CD4-positive, alpha-beta T cell treated with Interferon alpha-2 for 1 hour (primary cell): ENCODE measurements at regions not wholly inside any gene's neighbourhood (a gene's known extent, or its start where the extent isn't known, plus 50 kb on each side); places are given as distances from the start of the nearest gene placed in this dataset.
"Not testable (repeated sequence)": the region's sequence is repeated elsewhere in the genome, so short reads cannot be mapped to it uniquely, and the experiment has no call there.

Source experiments
- DNase-seq, 2 donors: peaks; one replicate each; pipeline ENCODE4 v3.0.0-alpha.2; 2020 to 2022

DNA sequence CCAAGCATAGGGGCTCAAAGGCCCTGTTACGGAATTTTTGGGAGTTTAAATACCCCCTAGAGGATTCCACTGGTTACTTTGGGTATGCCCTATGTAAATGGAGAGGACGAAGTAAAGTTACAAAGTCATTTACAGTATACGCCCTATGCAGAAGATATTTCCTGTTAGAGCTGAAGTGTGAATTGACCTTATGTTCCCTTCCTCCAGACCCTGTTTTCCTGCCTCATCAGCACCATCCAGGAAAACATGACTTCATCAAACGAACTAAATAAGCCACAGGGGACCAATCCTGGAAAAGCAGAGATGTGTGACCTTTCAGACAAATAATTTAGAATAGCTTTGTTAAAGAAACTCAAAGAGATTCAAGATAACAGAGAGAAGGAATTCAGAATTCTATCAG lies 177.4 kb downstream of the SQOR start:
- DNase-seq, result no peak

DNA sequence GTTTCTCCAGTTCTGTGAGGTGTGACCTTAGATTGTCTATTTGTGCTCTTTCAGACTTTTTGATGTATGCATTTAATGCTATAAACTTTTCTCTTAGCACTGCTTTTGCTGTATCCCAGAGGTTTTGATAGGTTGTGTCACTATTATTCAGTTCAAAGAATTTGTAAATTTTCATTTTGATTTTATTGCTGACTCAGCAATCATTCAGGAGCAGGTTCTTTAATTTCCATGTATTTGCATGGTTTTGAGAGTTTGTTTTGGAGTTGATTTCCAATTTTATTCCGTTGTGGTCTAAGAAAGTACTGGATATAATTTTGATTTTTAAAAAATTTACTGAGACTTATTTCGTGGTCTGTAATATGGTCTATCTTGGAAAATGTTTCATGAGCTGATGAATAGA lies 182.7 kb downstream of the SQOR start:
- DNase-seq, result not testable (repeated sequence)

DNA sequence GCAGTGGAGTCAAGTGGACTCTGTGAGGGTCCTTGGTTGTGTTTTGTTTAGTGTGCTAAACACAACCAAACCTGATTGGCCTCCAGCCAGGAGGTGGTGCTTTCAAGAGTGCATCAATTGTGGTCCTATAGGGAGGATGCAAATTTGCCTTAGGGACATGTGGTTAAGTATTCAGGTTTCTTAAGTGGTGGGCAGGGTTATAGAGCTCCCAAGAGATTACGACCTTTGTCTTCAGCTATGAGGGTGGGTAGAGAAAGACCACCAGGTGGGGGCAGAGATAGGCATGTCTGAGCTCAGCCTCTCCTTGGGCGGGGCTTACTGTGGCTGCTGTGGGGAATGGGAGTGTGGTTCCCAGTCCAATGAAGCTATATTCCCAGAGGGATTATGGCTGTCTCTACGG lies 186.6 kb downstream of the SQOR start:
- no peak for DNase-seq

DNA sequence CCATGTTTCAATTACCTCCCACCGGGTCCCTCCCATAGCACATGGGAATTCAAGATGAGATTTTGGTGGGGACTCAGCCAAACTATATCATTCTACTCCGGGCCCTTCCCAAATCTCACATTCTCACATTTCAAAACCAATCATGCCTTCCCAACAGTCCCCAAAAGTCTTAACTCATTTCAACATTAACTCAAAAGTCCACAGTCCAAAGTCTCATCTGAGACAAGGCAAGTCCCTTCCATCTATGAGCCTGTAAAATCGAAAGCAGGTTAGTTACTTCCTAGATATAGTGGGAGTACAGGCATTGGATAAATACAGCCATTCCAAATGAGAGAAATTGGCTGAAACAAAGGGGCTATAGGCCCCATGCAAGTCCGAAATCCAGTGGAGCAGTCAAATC lies 188.1 kb downstream of the SQOR start:
- not testable (repeated sequence) for DNase-seq

DNA sequence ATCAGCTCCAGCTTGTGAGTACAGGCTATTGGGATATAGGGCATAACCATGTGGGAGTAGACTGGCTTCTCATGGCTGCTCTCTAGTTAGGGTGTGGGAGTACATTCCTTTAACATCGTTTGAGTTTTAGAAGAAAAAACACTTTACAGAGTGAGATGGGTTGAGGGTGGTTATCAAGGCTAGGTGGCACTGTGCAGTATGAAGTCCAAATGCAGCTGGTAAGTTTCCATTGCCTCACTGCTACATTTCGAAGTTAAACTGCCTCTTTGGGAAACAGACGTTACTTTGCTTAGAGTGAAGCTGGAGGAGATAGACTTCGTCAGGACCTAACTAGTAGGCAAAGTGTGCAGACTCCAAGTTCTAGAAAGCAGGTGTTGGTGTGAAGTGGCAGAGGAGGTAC lies 192.4 kb downstream of the SQOR start:
- DNase-seq, result no peak

DNA sequence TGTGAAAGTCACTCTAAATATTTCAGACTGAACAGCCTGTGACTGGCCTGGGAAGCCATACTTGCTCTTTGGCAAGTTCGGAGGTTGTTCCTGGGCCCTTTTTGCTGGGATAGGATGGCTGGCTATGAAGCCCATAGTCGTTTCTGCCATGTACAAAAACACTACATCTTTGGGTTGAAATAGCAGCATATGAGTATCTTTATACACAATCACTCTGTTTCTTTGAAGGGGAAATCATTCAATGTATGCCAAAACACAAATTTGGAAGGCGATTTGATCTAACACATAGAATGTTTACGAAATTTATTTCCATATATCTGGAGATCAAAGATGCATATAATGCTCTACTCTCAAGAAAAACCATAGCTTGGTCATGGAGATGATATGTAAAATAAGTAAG lies 192.9 kb downstream of the SQOR start:
- no peak for DNase-seq

DNA sequence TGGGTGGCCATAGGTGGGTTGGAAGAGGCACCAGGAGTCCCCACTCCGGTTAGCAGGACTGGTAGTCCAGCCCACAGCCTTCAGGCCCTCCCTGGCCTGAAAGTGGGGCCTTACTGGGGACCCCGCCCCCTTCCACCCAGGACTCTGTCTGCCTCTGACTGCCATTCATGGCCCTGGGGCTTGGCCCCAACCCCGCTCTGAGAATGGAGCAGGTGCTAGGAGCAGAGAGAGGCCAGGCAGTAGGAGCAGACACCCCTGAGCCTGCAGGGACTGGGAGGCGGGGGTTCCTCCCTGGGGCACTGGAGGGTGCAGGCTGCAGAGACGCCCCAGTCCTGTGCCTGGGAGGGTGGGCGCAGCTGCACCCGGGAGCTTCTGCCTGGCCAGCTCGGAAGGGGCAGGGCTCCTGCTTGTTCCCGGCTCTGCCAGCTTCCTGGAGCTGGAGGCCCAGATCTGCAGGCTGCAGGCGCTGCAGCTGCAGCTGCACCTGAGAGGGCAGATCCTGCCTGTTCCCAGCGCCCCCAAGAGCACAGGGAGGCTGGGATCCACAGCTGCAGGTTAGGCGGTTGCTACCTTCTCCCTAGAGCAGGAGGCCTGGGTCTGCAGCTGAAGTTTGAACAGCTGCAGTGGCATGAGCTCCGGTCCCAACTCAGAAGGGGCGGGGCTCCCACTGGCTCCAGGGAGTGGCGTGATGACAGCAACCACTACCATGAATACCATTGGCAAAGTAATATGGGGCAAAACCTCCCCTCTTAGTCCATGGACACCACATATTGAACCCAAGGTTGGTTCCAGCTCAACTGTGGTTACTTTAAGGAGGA lies 194.7 kb downstream of the SQOR start:
- no peak for DNase-seq

DNA sequence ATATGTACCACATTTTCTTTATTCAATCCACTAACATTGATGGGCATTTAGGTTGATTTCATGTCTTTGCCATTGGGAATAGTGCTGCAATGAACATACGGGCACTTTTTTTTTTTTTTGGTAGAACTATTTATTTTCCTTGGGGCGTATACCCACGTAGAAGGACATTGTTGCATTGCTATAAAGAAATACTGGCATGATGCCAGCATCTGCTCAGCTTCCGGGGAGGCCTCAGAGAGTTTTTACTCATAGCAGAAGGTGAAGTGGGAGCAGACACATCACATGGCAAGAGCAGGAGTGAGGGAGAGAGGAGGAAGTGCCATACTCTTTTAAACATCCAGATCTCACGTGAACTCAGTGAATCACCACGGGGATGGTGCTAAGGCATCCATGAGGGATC lies 197.0 kb downstream of the SQOR start:
- no peak for DNase-seq

DNA sequence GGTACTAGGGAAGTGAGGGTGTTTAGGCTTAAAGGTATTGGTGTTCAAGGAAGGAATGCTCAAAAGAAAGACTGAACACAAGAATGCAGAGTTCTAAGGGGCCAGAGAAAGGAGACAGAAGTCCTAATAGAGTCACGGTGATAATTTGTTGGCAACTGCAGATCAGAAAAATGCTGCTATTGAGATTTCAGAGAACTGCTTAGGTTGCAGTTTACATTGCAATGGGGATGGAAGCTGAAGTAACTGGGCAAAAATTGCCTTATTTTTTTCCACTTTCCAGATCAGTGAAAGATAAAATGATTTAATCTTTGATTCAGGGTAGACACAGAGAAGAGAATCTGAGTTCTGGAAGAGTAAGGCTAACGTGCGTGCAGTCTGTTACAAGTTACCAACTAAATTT lies 199.8 kb downstream of the SQOR start:
- DNase-seq, result no peak

DNA sequence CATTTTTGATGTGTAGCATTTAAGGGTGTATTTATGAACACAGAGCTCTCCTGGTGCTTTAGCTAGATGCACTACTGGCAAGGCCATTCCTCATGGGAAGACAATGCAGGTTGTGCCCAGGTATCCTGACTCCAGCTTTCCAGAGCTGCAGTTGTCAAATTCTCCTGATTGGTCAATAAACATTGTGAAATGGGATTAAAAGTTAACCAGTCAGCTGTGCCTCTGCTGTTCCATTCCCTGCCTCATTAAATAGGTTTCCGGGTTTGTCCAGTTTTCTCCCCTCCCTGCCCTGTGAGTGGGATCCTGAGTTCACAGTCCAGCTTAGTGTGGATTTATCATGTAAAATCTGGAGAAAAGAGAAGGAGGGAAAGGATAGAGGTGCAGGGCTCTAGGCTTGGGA lies 207.3 kb downstream of the SQOR start:
- DNase-seq, result no peak

DNA sequence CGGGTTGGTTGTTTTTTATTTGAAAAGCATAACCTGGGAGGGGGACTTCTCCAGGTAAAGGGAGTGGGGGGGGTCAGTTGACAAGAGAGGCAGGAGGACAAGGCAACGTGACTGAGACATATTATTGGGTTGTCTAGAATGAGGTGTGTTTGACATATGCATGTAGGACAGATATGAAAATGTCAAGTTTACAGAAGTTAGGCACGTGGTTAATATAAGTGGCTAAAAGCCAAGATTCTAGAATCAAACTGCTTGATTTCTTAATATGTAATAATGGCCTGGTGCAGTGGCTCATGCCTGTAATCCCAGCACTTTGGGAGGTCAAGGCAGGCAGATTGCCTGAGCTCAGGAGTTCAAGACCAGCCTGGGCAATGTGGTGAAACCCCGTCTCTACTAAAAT lies 212.8 kb downstream of the SQOR start:
- DNase-seq, result no peak

DNA sequence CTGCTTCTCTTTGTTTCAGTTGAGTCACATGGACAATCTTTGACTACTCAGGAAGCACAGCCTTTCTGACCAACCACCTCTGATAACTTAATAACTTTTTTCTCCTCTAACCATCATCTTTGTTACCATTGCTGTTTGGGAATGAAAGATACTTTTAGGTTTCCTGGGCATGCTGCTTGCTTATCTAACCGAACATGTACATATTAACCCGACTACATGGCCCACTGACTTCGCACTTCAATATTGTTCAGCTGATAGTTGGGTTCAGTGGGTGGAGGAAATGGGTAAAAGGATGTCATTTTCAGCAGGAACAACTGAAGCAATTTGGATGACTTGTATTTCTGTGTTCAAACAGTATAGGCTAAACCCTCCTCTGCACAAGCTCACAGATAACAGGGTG lies 214.3 kb downstream of the SQOR start:
- no peak for DNase-seq

DNA sequence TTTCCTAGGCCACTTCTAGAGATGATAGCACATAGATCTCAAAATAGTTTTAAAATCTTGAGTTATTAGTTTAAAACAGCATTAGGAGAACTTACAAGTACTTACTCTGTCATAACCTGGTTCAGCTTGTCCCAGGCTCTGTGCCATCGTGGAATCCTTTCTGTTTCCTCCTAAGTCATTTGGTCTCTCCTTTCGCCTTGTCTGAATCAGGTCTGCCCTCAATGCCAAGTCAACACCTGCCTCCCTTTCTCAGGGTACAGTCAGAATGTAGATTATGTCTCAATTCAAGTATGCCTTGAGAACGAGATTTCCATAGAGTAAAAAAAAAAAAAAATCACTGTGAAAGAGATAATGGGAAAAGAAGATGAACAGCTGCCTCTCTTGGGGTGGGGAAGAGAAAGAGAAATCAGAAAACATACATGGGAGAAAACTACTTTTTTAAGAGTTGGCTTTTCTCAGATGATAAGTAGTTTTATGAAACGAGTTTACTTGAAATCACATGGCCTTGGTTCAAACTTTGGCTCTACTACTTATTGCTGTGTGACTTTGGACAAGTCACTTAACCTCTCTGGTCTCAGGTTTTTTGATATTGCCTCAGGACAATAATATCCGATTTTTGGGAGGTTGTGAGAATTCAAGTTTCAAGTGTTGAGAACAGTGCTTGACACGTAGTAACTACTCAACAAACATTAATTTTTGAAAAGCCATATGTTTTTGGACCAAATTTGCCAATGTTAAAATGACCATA lies 219.8 kb downstream of the SQOR start:
- DNase-seq, result no peak

DNA sequence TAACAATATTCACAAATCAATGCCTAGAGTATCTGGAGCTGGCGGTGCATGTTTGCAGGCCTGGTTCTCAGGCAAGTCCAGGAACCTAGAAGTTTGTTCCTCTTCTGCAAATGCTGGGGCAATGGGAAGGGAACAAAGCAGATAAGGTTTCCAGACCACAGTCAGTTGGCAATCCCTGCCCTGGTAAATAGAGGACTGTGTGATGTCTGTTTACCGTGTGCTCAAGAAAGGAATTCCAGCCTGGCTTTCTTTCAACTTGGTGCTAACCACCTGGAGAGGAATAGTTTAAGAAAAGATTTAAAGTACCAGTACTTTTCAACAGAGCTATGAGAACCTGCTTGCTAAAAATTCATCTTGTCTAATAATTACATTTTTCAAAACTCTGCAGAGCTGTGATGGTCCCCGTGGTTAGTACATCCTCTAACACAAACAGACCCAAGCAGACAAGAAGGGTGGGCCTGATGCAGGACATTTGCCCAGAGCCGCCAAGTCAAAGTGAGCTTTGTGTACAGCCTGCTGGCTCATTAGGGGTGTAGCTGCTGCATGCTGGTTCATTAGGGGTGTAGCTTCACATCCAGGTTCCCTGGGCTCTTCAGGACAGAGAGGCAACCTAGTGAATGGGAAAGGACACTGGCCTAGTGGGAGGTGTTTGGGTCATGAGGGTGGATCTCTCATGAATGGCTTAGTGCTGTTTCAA lies 220.5 kb downstream of the SQOR start:
- no peak for DNase-seq

DNA sequence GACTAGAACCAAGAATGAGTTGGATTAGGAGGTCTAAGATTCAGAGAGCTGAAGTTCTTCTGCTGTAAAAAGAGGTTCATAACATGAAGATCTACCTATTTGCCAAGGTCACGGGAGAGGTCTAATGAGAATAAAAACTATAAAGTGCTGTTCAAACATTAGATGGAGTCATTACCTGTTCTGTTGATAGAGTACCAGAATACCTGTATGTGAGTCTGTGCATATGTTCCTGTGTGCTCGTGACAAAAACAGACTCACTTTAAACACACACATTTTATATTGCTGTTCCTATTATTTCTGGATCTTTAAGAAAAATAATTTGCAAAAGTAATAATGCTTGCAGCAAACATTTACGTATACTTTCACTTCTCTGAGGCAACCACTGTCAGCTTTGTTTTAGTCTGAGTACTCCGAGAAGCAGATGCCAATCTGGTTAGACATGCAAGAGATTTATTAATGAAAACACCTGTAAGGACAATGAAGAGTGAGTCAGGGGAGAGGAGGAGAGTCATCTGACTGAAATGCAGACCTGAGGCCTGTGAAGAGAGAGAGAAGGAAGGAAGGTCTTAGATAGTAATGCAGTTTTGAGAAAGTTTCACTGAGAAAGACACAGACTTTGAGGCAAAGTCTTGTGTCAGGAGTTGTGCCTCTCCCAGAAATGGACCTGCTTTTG lies 221.2 kb downstream of the SQOR start:
- DNase-seq, result no peak

DNA sequence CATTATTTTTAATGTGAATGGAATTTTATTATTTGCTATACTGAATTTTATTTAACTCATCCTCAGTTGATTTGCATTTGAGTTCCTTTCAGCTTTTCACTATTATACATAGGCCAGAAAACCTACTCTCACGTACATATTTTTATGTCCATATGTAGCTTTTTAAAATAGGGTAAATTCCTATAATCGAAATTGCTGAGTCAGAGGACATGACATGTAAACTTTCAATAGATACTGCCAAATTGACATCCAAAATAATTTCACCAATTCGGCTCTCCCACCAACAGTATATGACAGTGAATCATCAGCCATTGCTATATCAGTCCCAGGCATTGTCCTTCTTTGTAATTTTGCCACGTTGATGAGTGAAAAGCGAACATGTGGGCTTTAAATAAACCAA lies 222.5 kb downstream of the SQOR start:
- DNase-seq, result no peak

DNA sequence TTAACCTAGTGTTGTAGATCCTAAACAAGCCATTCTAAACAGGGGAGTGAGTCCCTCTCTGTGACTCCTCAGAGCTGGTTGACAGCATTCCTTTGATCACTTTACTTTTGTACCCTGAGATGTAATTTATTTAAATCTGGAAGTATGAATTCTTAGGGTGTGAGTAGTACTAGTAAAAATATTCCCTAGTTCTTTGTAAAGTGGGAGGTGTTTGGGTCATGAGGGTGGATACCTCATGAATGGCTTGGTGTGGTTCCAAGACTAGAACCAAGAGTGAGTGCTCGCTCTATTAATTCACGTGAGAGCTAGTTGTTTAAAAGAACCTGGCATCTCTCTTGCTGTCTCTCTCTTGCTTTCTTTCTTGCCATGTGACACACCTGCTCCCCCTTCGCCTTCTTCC lies 223.7 kb downstream of the SQOR start:
- DNase-seq, result no peak

DNA sequence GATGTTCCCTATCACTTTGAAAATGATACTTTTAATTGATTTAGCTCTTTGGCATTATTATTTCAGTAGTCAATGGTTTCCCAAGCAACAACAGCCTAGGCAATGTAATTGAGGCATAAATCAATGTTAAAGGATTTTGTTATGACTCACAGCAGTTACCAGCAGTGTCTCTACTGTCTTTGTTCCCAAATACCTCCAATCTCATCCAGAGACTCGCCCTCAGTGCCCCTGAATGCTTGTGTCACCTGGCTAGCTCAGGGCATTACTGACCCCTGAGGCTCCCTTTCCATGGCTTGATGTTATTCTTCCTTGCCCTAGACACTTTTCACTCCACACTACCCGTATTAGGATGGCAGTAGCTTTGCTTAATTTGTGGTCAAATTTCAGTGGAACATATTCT lies 227.2 kb downstream of the SQOR start:
- DNase-seq, result no peak

DNA sequence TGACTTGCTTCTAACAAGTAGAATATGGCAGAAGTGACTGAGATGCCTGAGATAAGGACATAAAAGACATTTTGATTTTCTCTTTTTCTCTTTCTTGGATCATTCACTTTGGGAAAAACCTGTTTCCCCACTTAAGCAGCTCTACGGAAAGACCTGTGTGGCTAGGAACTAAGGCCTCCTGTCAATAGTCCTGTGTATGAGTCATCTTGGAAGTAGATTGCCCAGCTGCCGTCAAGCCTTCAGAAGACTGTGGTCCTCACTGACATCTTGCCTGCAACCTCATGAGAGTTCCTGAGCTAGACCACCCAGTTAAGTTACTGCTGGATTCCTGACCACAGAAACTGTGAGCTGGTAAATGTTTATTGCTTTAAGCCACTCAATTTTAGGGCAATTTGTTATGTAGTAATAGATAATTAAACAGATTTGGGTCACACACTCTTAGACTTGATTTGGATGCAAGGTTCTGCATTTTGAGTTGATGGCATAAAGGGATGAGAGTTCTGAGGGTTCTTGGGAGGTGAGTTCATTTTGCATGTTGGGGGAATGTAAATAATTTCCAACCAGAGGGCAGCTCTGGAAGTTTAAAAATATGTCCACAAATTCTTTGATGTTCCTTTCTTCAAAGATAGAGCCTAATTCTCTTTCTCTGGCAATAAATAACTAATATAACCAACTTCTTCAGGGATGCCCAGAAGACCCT lies 229.2 kb downstream of the SQOR start:
- no peak for DNase-seq

DNA sequence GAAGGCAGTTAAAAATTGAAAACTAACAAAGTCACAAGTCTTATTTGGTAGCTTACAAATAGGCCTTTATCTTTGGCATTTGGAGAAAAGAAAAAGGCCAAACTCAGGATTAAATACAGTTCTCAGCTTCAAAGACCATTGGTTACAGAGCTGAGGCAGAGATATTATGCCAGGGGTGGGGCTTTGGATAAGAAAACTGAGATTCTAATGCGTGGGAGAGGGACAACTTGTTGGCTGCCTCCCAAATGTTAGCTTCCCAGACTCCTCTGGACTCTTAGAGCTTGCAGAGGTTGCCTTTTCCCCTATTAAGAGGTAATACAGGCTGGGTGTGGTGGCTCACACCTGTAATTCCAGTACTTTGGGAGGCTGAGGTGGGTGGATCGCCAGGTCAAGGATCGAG lies 231.8 kb downstream of the SQOR start:
- DNase-seq, result no peak

DNA sequence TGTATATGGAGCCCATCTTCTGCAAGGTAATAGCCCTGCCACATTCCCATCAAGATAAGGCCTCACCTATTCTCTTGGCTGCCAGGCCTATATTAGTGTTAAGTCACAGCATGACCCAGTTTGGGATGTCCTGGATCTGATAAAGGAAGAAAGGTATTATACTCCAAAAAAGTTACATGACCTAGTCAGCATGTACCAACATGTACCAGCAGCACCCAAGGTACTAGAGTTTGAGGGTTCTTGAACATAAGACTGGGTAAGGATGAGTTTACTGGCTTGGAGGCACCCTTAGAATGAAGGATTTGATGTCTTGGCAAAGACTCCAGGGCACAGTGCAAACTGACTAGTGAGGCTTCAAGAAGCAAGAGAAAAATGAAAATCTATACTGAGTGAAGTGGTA lies 232.5 kb downstream of the SQOR start:
- no peak for DNase-seq

DNA sequence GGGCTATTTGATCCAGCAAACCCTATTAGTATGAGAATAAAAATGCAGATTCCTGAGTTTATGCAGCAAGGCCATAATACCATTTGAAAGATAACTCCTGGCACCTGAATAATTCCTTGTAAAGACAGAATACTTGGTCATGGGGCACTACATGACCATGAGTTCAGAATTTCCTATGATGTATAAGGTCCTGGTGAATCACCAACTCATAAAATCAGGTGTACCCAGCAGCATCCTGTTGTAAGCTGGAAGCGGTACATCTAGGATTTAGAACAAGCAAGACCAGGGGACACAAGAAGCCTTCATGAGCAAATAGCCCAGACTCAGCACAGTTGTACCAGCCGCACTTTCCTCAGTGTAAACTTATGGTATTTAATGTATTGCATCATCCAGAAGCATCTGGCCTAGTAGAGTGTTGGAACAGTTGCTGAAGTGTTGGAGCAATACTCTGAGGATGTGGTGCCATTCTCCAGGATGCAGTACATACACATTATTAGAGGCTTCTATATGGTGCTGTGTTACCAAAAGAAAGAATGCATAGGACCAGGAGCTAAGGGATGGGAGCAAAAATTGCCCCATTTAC lies 233.4 kb downstream of the SQOR start:
- no peak for DNase-seq
